CD1c-positive myeloid dendritic cell (primary cell): ENCODE measurements at regions not wholly inside any gene's neighbourhood (a gene's known extent, or its start where the extent isn't known, plus 50 kb on each side); places are given as distances from the start of the nearest gene placed in this dataset.
"Not testable (repeated sequence)": the region's sequence is repeated elsewhere in the genome, so short reads cannot be mapped to it uniquely, and the experiment has no call there.

Source experiments
- DNase-seq: peaks from one replicate; pipeline ENCODE4 v3.0.0-alpha.2; 2016; ENCODE audit errors: extremely low spot score

DNA sequence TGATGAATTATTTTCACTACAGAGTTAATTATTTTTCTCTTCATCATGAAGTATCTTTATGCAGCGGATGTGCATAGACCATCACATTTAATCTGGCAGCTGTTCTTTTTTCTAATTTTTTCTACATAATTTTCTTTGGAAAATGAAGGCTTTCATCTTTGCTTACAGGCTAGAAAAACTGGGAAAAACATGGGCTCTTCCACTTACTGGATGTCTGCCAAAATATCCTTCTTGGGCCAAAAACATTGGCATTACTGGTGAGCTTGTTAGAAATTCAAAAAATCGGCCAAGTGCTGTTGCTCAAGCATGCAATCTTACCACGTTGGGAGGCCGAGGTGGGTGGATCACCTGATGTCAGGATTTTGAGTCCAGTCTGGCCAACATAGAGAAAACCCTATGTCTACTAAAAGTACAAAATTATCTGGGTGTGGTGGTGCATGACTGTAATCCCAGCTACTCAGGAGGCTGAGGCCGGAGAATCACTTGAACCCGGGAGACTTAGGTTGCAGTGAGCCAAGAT, 176.8 kb downstream of the ZNF737 start:
- DNase-seq, result no peak

GRCh38 chr19:20385061-20385460, 180.5 kb downstream of the ZNF737 start:
- no peak for DNase-seq

GRCh38 chr19:20371911-20372310, 193.7 kb downstream of the ZNF737 start:
- DNase-seq, result no peak

GRCh38 chr19:20371304-20371703, 194.3 kb downstream of the ZNF737 start:
- DNase-seq, result not testable (repeated sequence)

- no peak for DNase-seq
Observed at GRCh38 chr19:20367811-20368294, 197.7 kb downstream of the ZNF737 start.

- no peak for DNase-seq
Observed at GRCh38 chr19:20365146-20365545, 198.1 kb downstream of the ZNF486 start.

DNA sequence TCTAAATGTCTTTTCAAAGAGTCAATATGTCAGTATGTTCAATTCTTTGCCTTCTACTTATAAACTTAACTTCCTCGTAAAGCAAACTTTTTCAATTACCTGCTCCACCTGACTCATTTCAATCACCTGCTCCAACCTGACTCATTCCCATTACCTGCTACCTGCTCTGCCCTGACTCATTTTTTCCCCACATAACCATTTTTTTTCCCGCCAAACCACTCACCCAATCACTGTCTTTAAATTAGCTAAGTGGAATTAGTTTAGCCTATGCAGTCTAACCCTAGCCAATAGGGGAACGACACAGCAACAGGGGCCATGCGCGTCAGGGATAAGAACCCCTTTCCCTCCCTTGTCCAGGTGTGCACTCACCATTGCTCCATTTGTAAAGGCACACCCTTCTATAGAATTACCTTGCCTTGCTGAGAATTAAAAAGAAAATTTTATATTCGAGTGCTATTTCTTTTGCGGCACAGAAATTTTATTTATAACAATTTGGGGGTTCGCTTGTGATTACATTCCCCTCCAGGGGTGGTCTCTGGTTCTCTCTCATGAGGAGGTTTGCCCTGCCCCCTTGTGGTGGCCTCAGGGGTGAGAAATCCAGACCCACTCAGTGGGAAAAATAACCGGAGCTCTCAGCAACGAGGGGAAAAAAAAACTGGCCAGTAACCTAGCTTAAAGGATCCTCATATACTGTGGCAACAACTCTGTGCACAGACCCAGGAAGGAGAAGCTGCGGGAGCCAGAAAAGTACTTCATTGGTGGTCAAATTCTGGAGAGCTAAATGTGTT, 193.1 kb downstream of the ZNF486 start:
- no peak for DNase-seq

DNA sequence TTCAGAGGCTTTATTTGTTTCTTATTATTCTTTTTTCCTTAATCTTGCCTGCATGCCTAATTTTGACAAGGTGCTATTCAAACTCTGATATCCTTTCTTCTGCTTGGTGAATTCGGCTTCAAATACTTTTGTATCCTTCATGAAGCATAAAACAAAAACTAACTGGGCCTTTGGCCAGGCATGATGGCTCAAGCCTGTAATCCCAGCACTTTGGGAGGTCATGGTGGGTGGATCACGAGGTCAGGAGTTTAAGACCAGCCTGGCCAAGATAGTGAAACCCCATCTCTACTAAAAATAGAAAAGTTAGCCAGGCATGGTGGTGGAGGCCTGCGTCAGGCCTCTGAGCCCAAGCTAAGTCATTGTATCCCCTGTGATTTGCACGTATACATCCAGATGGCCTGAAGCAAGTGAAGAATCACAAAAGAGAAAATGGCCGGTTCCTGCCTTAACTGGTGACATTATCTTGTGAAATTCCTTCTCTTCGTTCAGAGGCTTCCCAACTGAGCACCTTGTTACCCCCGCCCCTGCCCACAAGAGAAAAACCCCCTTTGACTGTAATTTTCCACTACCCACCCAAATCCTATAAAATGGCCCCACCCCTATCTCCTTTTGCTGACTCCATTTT, 191.9 kb downstream of the ZNF486 start:
- not testable (repeated sequence) for DNase-seq

GRCh38 chr19:20357921-20358320, 190.9 kb downstream of the ZNF486 start:
- DNase-seq, result no peak

DNA sequence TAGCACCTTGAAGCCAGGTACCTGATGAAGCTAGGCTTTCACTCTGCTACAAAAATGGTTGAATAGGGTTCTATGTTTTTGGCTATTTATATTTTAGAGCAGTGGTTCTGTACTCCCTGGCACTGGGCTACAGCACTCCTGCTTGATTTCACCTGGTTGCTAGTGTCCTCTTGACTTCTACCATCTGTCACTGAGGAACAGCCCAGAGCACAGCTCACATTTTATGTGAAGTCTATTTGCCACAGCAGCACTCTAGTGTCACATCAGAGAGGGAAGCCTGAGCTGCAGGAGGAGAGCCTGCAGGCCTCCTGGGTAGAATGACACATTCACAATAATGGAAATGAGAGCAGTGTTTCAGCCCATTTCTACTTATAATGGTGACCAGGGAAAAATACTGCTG, 184.2 kb downstream of the ZNF486 start:
- DNase-seq, result no peak

DNA sequence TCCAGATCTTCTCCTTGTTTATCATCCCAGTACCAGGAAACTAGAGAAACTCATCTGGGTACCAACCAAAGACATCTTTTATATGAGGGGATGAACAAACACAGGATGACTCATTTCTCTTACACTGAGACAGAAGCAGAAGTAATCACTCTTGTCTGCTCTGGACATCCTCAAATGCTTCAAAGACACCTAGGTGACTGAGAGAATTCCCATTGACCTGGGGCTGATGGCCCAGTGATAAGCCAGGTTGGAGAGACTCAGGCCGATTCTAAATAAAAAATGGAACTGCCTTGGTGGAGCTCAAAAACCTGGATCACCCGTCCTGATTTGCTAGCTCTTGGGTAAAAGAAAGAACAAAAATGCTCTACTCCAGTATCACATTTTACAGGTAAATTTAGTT, 182.2 kb downstream of the ZNF486 start:
- DNase-seq, result no peak

GRCh38 chr19:20339444-20339843, 172.4 kb downstream of the ZNF486 start:
- no peak for DNase-seq

- DNase-seq, result no peak
Observed at GRCh38 chr19:20334760-20335159, 167.7 kb downstream of the ZNF486 start.

DNA sequence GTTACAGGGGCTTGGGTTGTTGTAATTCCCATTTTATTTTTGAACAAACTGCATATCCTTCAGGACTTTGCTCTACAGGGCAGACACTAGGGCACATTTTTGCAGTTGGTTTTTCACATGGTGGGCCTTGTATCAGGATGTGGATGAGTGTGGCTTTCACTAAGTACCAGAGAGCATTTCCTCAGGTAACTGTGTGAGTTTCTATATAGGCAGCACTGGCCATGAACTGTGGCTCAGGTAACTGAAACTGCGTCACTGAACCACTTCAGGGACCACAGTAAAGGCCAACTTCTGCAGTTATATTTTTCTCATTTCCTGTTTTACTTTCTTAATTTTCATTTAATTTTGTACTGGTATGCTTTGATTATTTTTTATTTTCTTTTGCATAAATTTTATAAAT, 166.5 kb downstream of the ZNF486 start:
- DNase-seq, result no peak

GRCh38 chr19:20325151-20325550, 158.1 kb downstream of the ZNF486 start:
- no peak for DNase-seq

- DNase-seq, result no peak
Observed at GRCh38 chr19:20321139-20321763, 154.2 kb downstream of the ZNF486 start.

DNA sequence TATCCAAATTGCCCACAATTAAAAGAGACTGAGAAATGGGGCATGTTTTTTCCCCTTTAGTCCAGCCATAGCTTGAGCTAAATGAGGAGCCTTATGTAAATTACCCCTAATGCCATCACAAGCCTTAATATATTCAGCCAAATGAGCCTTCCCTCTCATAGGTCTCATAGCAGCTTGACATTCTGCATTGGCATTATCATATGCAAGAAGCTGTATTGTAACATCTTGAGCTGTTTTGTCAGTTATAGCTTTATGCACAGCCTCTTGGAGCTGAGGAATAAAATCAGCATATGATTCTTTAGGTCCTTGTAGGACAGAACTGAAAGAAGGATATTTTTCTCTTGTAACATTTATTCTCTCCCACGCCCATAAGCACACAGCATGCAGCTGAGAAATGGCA, 153.2 kb downstream of the ZNF486 start:
- no peak for DNase-seq

- no peak for DNase-seq
Observed at GRCh38 chr19:20318616-20319015, 151.6 kb downstream of the ZNF486 start.

DNA sequence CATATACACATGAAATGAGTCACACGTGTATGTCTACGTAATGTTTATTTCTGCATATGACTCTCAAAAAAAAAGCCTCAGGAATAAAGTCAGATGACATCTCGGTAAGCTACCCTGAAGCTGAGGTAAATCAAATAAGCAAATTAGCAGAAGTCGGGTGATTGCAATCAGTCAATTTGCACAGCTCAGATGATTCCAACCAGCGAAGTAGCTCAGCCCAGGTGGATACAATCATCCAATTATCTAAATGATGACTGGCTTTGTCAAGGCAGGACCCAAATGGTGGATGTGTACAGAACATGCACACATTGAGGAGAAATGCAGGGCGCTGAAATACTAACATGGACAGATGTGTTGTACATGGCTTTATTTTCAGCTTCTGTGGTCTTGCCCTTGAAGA, 148.5 kb downstream of the ZNF486 start:
- no peak for DNase-seq

GRCh38 chr19:20313894-20314293, 146.9 kb downstream of the ZNF486 start:
- no peak for DNase-seq

DNA sequence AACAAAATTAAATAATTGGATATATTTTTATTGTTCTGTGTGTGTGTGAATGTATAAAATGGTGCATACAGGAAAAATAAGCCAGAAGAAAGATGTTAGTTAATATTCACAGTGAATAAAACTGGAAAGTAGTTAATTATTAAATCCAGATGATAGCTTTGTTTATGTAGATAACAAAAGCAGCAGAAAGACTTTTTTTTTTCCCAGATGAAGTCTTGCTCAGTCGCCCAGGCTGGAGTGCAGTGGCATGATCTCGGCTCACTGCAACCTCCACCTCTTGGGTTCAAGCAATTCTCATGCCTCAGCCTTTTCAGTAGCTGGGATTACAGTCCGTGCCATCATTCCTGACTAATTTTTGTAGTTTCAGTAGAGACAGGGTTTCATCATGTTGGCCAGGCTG, 140.1 kb downstream of the ZNF486 start:
- no peak for DNase-seq

DNA sequence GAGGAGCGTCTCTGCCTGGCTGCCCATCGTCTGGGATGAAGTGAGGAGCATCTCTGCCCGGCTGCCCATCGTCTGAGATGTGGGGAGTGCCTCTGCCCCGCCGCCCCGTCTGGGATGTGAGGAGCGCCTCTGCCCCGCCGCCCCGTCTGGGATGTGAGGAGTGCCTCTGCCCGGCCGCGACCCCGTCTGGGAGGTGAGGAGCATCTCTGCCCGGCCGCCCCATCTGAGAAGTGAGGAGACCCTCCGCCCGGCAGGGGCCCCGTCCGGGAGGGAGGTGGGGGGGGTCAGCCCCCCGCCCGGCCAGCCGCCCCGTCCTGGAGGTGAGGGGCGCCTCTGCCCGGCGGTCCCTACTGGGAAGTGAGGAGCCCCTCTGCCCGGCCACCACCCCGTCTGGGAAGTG, 129.3 kb downstream of the ZNF486 start:
- not testable (repeated sequence) for DNase-seq

DNA sequence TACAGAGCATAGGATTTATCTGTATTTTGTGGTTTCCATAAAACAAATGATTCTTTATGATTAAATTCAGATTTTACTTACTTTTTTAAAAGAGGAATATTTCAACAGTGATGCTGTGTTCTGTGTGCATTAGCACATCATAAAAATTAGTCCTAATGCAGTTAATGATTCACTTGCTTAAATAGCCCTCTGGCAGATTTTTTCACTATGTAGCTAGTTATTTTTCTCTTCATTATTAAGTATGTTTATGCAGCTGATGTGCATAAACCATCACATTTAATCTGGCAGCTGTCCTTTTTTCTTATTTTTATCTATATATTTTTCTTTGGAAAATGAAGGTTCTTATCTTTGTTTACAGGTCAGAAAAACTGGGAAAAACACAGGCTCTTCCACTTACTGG, 127.2 kb downstream of the ZNF486 start:
- DNase-seq, result no peak
